Activated CD4-positive, alpha-beta memory T cell treated with anti-CD3 and anti-CD28 coated beads, Interleukin-2, amount 10 ng/mL, durations not matched to agents 7 days and 5 days (primary cell): ENCODE measurements at regions not wholly inside any gene's neighbourhood (a gene's known extent, or its start where the extent isn't known, plus 50 kb on each side); places are given as distances from the start of the nearest gene placed in this dataset.
"Not testable (repeated sequence)": the region's sequence is repeated elsewhere in the genome, so short reads cannot be mapped to it uniquely, and the experiment has no call there.

Experiments used
- CTCF ChIA-PET: fragments of 350-600 bp; sonication (Branson Sonifier 250); formaldehyde crosslinking; loops from one replicate; lab custom pipeline; 2021; ENCODE audit warnings: antibody characterized with exemption, inconsistent platforms; lab: Charles Lee
- POLR2A ChIA-PET: fragments of 350-600 bp; sonication (Branson Sonifier 250); formaldehyde crosslinking; loops from one replicate; lab custom pipeline; 2021; ENCODE audit warnings: antibody characterized with exemption; lab: Charles Lee
- DNase-seq: peaks from one replicate; pipeline ENCODE4 v3.0.0-alpha.2; 2020
- H3K27ac Mint-ChIP-seq: one replicate; pipeline ENCODE4 v1.8.0; 2021; ENCODE audit warnings: mild to moderate bottlenecking, mixed read lengths
- H3K27me3 Mint-ChIP-seq: one replicate; pipeline ENCODE4 v1.8.0; 2021; ENCODE audit warnings: mixed read lengths
- H3K36me3 Mint-ChIP-seq: one replicate; pipeline ENCODE4 v1.8.0; 2021; ENCODE audit warnings: low read depth, mixed read lengths
- H3K4me1 Mint-ChIP-seq: one replicate; pipeline ENCODE4 v1.8.0; 2021; ENCODE audit warnings: mixed read lengths
- H3K4me3 Mint-ChIP-seq: one replicate; pipeline ENCODE4 v1.8.0; 2021; ENCODE audit warnings: mild to moderate bottlenecking, mixed read lengths
- H3K9me3 Mint-ChIP-seq: one replicate; pipeline ENCODE4 v1.8.0; 2021; ENCODE audit warnings: mixed read lengths

GRCh38 chr5:98524773-98525172 is 248.7 kb upstream of the RGMB start:
- no peak for DNase-seq
- Mint-ChIP-seq H3K9me3 (no peaks in the 10 kb centered on the region), H3K27me3 (no peaks in the 10 kb centered on the region), H3K36me3 (no peaks in the 10 kb centered on the region), H3K4me3 (no peak overlapping the region), H3K4me1 (no peaks in the 10 kb centered on the region), H3K27ac (no peak overlapping the region)
- ChIA-PET POLR2A (no interaction called here), CTCF (no interaction called here)

- ChIA-PET CTCF (no interaction called here), POLR2A (no interaction called here)
- no peaks in the 10 kb centered on the region for H3K27me3 Mint-ChIP-seq
- DNase-seq: no peak
- H3K36me3 Mint-ChIP-seq: no peaks in the 10 kb centered on the region
- no peak overlapping the region for H3K27ac Mint-ChIP-seq
- no peaks in the 10 kb centered on the region for H3K9me3 Mint-ChIP-seq
- H3K4me1 Mint-ChIP-seq: no peaks in the 10 kb centered on the region
- no peak overlapping the region for H3K4me3 Mint-ChIP-seq
These were observed 245.6 kb upstream of the RGMB start for GRCh38 chr5:98527846-98528245.

GRCh38 chr5:98529321-98529720 is 244.1 kb upstream of the RGMB start:
- ChIA-PET CTCF (no interaction called here), POLR2A (no interaction called here)
- Mint-ChIP-seq H3K27ac (no peak overlapping the region), H3K36me3 (no peaks in the 10 kb centered on the region), H3K9me3 (no peaks in the 10 kb centered on the region), H3K27me3 (no peaks in the 10 kb centered on the region), H3K4me1 (no peaks in the 10 kb centered on the region), H3K4me3 (no peak overlapping the region)
- no peak for DNase-seq

- H3K27me3 Mint-ChIP-seq: no peaks in the 10 kb centered on the region
- H3K27ac Mint-ChIP-seq: no peak overlapping the region
- H3K36me3 Mint-ChIP-seq: no peaks in the 10 kb centered on the region
- POLR2A ChIA-PET: no interaction called here
- no peaks in the 10 kb centered on the region for H3K9me3 Mint-ChIP-seq
- DNase-seq: no peak
- H3K4me3 Mint-ChIP-seq: no peak overlapping the region
- no peaks in the 10 kb centered on the region for H3K4me1 Mint-ChIP-seq
- CTCF ChIA-PET: no interaction called here
These were observed 243.2 kb upstream of the RGMB start for GRCh38 chr5:98530224-98530623.

DNA sequence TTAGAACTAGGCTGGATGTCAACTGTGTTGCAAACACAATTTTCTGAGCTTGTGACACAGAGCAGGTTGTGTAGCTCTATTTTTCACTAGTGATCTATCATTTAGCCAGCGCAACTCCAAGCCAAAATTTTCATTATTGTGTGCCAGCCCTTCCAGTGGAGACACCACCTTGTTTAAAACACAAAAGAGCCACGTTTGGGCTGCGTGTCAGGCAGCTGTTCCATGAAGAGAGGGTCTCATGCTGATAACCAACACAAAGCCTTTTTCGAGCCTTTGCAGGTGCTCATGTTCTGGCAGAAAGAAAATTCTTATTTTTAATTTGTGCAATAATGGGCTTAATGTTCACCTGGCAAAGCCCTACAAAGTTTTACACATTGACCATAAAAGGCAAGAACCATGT is 237.6 kb upstream of the RGMB start:
- no peaks in the 10 kb centered on the region for H3K4me1 Mint-ChIP-seq
- no peaks in the 10 kb centered on the region for H3K27me3 Mint-ChIP-seq
- ChIA-PET POLR2A (no interaction called here), CTCF (no interaction called here)
- DNase-seq: no peak
- H3K4me3 Mint-ChIP-seq: no peak overlapping the region
- H3K36me3 Mint-ChIP-seq: no peaks in the 10 kb centered on the region
- no peak overlapping the region for H3K27ac Mint-ChIP-seq
- peaks cover 2% of the 10 kb centered on the region for H3K9me3 Mint-ChIP-seq

GRCh38 chr5:98540056-98540455 is 233.4 kb upstream of the RGMB start:
- H3K27me3 Mint-ChIP-seq: no peaks in the 10 kb centered on the region
- no peak for DNase-seq
- H3K9me3 Mint-ChIP-seq: peaks cover 15% of the 10 kb centered on the region
- no peaks in the 10 kb centered on the region for H3K36me3 Mint-ChIP-seq
- POLR2A ChIA-PET: no interaction called here
- H3K4me3 Mint-ChIP-seq: no peak overlapping the region
- CTCF ChIA-PET: no interaction called here
- no peaks in the 10 kb centered on the region for H3K4me1 Mint-ChIP-seq
- H3K27ac Mint-ChIP-seq: no peak overlapping the region

GRCh38 chr5:98541641-98542040 is 231.8 kb upstream of the RGMB start:
- Mint-ChIP-seq H3K36me3 (no peaks in the 10 kb centered on the region), H3K4me1 (no peaks in the 10 kb centered on the region), H3K27ac (no peak overlapping the region), H3K27me3 (no peaks in the 10 kb centered on the region), H3K9me3 (peaks cover 15% of the 10 kb centered on the region), H3K4me3 (no peak overlapping the region)
- ChIA-PET POLR2A (no interaction called here), CTCF (no interaction called here)
- DNase-seq: no peak

DNA sequence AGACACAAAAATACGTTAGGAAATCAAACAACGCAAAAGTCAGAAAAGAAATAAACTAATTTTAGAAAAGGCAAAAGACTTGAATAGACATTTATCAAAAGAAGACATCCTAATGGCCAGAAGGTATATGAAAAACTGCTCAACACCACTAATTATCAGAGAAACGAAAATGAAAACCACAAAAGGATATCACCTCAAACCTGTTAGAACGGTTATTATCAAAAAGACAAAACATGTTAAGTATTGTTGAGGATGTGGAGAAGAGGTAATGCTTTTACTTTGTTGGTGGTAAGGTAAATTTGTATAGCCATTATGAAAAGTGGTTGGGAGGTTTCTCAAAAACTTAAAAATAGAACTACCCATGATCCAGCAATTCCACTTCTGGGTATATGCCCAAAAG is 230.0 kb upstream of the RGMB start:
- no peak for DNase-seq
- Mint-ChIP-seq H3K4me1 (no peaks in the 10 kb centered on the region), H3K27ac (no peak overlapping the region), H3K9me3 (peaks cover 15% of the 10 kb centered on the region), H3K4me3 (no peak overlapping the region), H3K27me3 (no peaks in the 10 kb centered on the region), H3K36me3 (no peaks in the 10 kb centered on the region)
- ChIA-PET POLR2A (no interaction called here), CTCF (no interaction called here)

- CTCF ChIA-PET, H3K4me1 Mint-ChIP-seq, POLR2A ChIA-PET, H3K9me3 Mint-ChIP-seq, DNase-seq, H3K36me3 Mint-ChIP-seq, H3K4me3 Mint-ChIP-seq, H3K27ac Mint-ChIP-seq, H3K27me3 Mint-ChIP-seq: not testable (repeated sequence)
These were observed 226.5 kb upstream of the RGMB start for GRCh38 chr5:98546924-98547323.

DNA sequence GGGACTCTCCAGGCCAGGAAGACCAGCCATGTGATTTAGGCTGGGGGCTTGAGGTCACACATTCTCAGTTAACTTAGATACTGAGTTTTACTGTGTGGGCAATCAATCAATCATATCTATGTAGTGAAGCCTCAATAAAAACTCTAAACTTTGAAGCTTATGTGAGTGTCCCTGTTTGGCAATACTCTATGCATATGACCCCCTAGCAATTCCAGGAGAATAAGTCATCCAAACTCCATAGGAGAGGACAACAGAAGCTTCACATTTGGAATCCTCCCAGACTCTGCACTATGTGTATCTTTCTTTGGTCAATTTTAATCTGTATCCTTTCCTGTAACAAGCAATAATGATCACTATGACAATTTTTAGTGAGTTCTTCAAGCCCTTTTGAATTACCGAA is 216.8 kb upstream of the RGMB start:
- Mint-ChIP-seq H3K36me3 (no peaks in the 10 kb centered on the region), H3K4me3 (no peak overlapping the region), H3K4me1 (no peaks in the 10 kb centered on the region), H3K27me3 (no peaks in the 10 kb centered on the region), H3K27ac (no peak overlapping the region), H3K9me3 (no peaks in the 10 kb centered on the region)
- ChIA-PET CTCF (no interaction called here), POLR2A (no interaction called here)
- no peak for DNase-seq

- Mint-ChIP-seq H3K4me3 (no peak overlapping the region), H3K36me3 (no peaks in the 10 kb centered on the region), H3K27me3 (no peaks in the 10 kb centered on the region), H3K27ac (no peak overlapping the region), H3K4me1 (no peaks in the 10 kb centered on the region), H3K9me3 (no peaks in the 10 kb centered on the region)
- ChIA-PET POLR2A (no interaction called here), CTCF (no interaction called here)
- no peak for DNase-seq
These were observed 215.5 kb upstream of the RGMB start for GRCh38 chr5:98557916-98558315.

DNA sequence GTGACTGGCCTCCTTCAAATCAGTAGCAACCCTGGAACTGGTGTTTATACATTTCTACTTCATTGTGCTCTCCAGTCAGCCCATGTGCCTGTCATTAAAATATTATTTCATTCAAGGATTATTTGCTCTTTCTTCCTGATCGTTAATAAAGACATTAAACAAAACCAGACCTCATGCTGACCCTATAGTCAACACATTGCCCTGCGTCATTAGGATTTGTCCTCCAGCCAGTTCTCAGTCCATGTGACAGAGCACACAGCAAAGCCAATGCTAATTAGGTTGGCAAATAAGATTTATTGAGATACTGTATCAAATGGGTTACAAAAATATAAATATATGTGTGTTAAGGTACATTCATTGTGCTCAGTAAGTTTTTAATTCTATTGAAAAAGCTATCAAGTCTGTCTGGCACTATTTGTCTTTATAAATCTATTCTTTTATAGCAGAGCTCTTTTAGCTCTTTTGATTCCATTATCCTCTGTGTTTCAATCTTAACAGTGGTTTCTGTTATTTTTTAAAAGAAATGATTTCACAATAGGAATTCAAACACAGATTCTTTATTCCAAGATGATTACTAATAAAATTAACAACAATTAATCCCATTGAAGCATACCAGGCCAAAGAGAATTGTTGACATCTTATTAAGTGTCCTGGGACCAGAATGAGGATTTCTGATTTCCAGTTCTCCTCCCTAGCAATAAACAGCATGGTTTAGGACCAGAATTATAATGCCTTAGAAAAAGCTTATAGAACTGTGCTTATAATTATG is 209.4 kb upstream of the RGMB start:
- Mint-ChIP-seq H3K36me3 (no peaks in the 10 kb centered on the region), H3K4me3 (no peak overlapping the region), H3K27ac (no peak overlapping the region), H3K9me3 (no peaks in the 10 kb centered on the region), H3K4me1 (no peaks in the 10 kb centered on the region), H3K27me3 (no peaks in the 10 kb centered on the region)
- DNase-seq: no peak
- CTCF ChIA-PET: no interaction called here
- POLR2A ChIA-PET: no interaction called here

GRCh38 chr5:98564836-98565235 is 208.6 kb upstream of the RGMB start:
- POLR2A ChIA-PET: no interaction called here
- CTCF ChIA-PET: no interaction called here
- Mint-ChIP-seq H3K4me1 (no peaks in the 10 kb centered on the region), H3K27me3 (no peaks in the 10 kb centered on the region), H3K27ac (no peak overlapping the region), H3K4me3 (no peak overlapping the region), H3K9me3 (no peaks in the 10 kb centered on the region), H3K36me3 (no peaks in the 10 kb centered on the region)
- no peak for DNase-seq

GRCh38 chr5:98568336-98568735 is 205.1 kb upstream of the RGMB start:
- Mint-ChIP-seq H3K4me1 (no peaks in the 10 kb centered on the region), H3K27me3 (no peaks in the 10 kb centered on the region), H3K9me3 (no peaks in the 10 kb centered on the region), H3K36me3 (no peaks in the 10 kb centered on the region), H3K4me3 (no peak overlapping the region), H3K27ac (no peak overlapping the region)
- POLR2A ChIA-PET: no interaction called here
- DNase-seq: no peak
- CTCF ChIA-PET: no interaction called here
